NB4 (cell line): ENCODE measurements at regions not wholly inside any gene's neighbourhood (a gene's known extent, or its start where the extent isn't known, plus 50 kb on each side); places are given as distances from the start of the nearest gene placed in this dataset.

Experiments used
- MYC ChIP-seq: IDR thresholded peaks from 2 replicates; pipeline ENCODE4 v1.6.1; 2011; ENCODE audit warnings: low read depth, low read length
- POLR2A ChIP-seq: IDR thresholded peaks from 2 replicates; pipeline ENCODE4 v1.6.1; 2011; ENCODE audit warnings: mild to moderate bottlenecking; ENCODE audit not compliant: insufficient read length; ENCODE audit errors: extremely low read depth
- TF ChIP-seq, protein P1 (sequence below): IDR thresholded peaks from one replicate; pipeline ENCODE4 v1.5.1; 2012; ENCODE audit warnings: low read depth, low read length
- TF ChIP-seq, protein P2 (sequence below): IDR thresholded peaks from 2 replicates; pipeline ENCODE4 v1.6.1; 2011; ENCODE audit warnings: low read depth, low read length

- TF ChIP-seq, protein P1, sequence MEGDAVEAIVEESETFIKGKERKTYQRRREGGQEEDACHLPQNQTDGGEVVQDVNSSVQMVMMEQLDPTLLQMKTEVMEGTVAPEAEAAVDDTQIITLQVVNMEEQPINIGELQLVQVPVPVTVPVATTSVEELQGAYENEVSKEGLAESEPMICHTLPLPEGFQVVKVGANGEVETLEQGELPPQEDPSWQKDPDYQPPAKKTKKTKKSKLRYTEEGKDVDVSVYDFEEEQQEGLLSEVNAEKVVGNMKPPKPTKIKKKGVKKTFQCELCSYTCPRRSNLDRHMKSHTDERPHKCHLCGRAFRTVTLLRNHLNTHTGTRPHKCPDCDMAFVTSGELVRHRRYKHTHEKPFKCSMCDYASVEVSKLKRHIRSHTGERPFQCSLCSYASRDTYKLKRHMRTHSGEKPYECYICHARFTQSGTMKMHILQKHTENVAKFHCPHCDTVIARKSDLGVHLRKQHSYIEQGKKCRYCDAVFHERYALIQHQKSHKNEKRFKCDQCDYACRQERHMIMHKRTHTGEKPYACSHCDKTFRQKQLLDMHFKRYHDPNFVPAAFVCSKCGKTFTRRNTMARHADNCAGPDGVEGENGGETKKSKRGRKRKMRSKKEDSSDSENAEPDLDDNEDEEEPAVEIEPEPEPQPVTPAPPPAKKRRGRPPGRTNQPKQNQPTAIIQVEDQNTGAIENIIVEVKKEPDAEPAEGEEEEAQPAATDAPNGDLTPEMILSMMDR: no peak
- TF ChIP-seq POLR2A: no peak
- TF ChIP-seq, protein P2, sequence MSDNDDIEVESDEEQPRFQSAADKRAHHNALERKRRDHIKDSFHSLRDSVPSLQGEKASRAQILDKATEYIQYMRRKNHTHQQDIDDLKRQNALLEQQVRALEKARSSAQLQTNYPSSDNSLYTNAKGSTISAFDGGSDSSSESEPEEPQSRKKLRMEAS: no peak
- TF ChIP-seq MYC: no peak
These were observed 697.3 kb downstream of the CETN3 start for GRCh38 chr5:89712134-89712700.
